ENCODE measurements at regions not wholly inside any gene's neighbourhood (a gene's known extent, or its start where the extent isn't known, plus 50 kb on each side); places are given as distances from the start of the nearest gene placed in this dataset.

- DNase-seq (ENCODE audit: low read depth): no peak
Measured at GRCh38 chr6:44500074-44500473, 112.6 kb downstream of the CDC5L start.

- no peak for DNase-seq (ENCODE audit: low read depth)
Measured at GRCh38 chr6:44503471-44503870, 116.0 kb downstream of the CDC5L start.

GRCh38 chr6:44504301-44504791, 116.8 kb downstream of the CDC5L start:
- no peak for DNase-seq (ENCODE audit: low read depth)

GRCh38 chr6:44505751-44506150, 118.2 kb downstream of the CDC5L start:
- no peak for DNase-seq (ENCODE audit: low read depth)

GRCh38 chr6:44507014-44507413, 119.5 kb downstream of the CDC5L start:
- no peak for DNase-seq (ENCODE audit: low read depth)

GRCh38 chr6:44508646-44509045, 121.1 kb downstream of the CDC5L start:
- DNase-seq (ENCODE audit: low read depth): no peak

GRCh38 chr6:44511126-44511525, 123.6 kb downstream of the CDC5L start:
- DNase-seq (ENCODE audit: low read depth): no peak

GRCh38 chr6:44512868-44513741, 125.6 kb downstream of the CDC5L start:
- no peak for DNase-seq (ENCODE audit: low read depth)

GRCh38 chr6:44514085-44514484, 126.6 kb downstream of the CDC5L start:
- no peak for DNase-seq (ENCODE audit: low read depth)

- no peak for DNase-seq (ENCODE audit: low read depth)
Measured at GRCh38 chr6:44514576-44515193, 127.2 kb downstream of the CDC5L start.

GRCh38 chr6:44522871-44523270, 135.4 kb downstream of the CDC5L start:
- no peak for DNase-seq (ENCODE audit: low read depth)

GRCh38 chr6:44524476-44525227, 137.1 kb downstream of the CDC5L start:
- DNase-seq (ENCODE audit: low read depth): no peak

GRCh38 chr6:44525761-44526351, 138.3 kb downstream of the CDC5L start:
- DNase-seq (ENCODE audit: low read depth): no peak

GRCh38 chr6:44527181-44527580, 139.7 kb downstream of the CDC5L start:
- no peak for DNase-seq (ENCODE audit: low read depth)

GRCh38 chr6:44527583-44528369, 140.3 kb downstream of the CDC5L start:
- DNase-seq (ENCODE audit: low read depth): no peak

- DNase-seq (ENCODE audit: low read depth): no peak
Measured at GRCh38 chr6:44528370-44528644, 140.8 kb downstream of the CDC5L start.

GRCh38 chr6:44528716-44529115, 141.2 kb downstream of the CDC5L start:
- DNase-seq (ENCODE audit: low read depth): no peak

GRCh38 chr6:44529146-44529905, 141.8 kb downstream of the CDC5L start:
- no peak for DNase-seq (ENCODE audit: low read depth)

GRCh38 chr6:44530209-44530909, 142.9 kb downstream of the CDC5L start:
- no peak for DNase-seq (ENCODE audit: low read depth)

GRCh38 chr6:44530910-44531234, 143.4 kb downstream of the CDC5L start:
- DNase-seq (ENCODE audit: low read depth): no peak
